ENCODE measurements at regions not wholly inside any gene's neighbourhood (a gene's known extent, or its start where the extent isn't known, plus 50 kb on each side); places are given as distances from the start of the nearest gene placed in this dataset.

- peaks cover 6% of the 10 kb centered on the region for H3K27me3 ChIP-seq (ENCODE audit: insufficient read depth, low read length)
- no peaks in the 10 kb centered on the region for H4K20me1 ChIP-seq (ENCODE audit: insufficient read depth, low read length)
- no peaks in the 10 kb centered on the region for H3K79me2 ChIP-seq (ENCODE audit: insufficient read depth, low read length)
- no peaks in the 10 kb centered on the region for H3K4me1 ChIP-seq (ENCODE audit: insufficient read depth, low read length)
- H3K4me3 ChIP-seq (ENCODE audit: insufficient read depth, low read length): no peak overlapping the region
- H3K4me2 ChIP-seq (ENCODE audit: insufficient read depth, low read length): no peak overlapping the region
- H3K36me3 ChIP-seq (ENCODE audit: insufficient read depth, low read length): no peaks in the 10 kb centered on the region
- H2AFZ ChIP-seq (ENCODE audit: low read length): no peak overlapping the region
- no peak overlapping the region for H3K27ac ChIP-seq (ENCODE audit: low read depth, low read length)
- no peak for DNase-seq (ENCODE audit: insufficient read length, low spot score, missing footprints)
- H3K9me3 ChIP-seq (ENCODE audit: low read depth, low read length): no peaks in the 10 kb centered on the region
- TF ChIP-seq CTCF (IDR thresholded peaks at IDR 0.05; ENCODE audit: extremely low read depth, low read depth, low read length): no peak
These were observed 177.1 kb upstream of the PARP11 start for GRCh38 chr12:4050340-4050739.

- no peak for DNase-seq (ENCODE audit: insufficient read length, low spot score, missing footprints)
- no peak overlapping the region for H3K4me3 ChIP-seq (ENCODE audit: insufficient read depth, low read length)
- no peak overlapping the region for H3K27ac ChIP-seq (ENCODE audit: low read depth, low read length)
- no peaks in the 10 kb centered on the region for H4K20me1 ChIP-seq (ENCODE audit: insufficient read depth, low read length)
- no peak overlapping the region for H2AFZ ChIP-seq (ENCODE audit: low read length)
- H3K4me2 ChIP-seq (ENCODE audit: insufficient read depth, low read length): no peak overlapping the region
- H3K27me3 ChIP-seq (ENCODE audit: insufficient read depth, low read length): peaks cover 6% of the 10 kb centered on the region
- H3K79me2 ChIP-seq (ENCODE audit: insufficient read depth, low read length): no peaks in the 10 kb centered on the region
- H3K9me3 ChIP-seq (ENCODE audit: low read depth, low read length): no peaks in the 10 kb centered on the region
- no peaks in the 10 kb centered on the region for H3K36me3 ChIP-seq (ENCODE audit: insufficient read depth, low read length)
- TF ChIP-seq CTCF (IDR thresholded peaks at IDR 0.05; ENCODE audit: extremely low read depth, low read depth, low read length): no peak
- H3K4me1 ChIP-seq (ENCODE audit: insufficient read depth, low read length): no peaks in the 10 kb centered on the region
These were observed 176.3 kb upstream of the PARP11 start for GRCh38 chr12:4049298-4050080.

GRCh38 chr12:4047421-4047820 is 174.2 kb upstream of the PARP11 start:
- no peaks in the 10 kb centered on the region for H3K79me2 ChIP-seq (ENCODE audit: insufficient read depth, low read length)
- H3K9me3 ChIP-seq (ENCODE audit: low read depth, low read length): no peaks in the 10 kb centered on the region
- no peak for DNase-seq (ENCODE audit: insufficient read length, low spot score, missing footprints)
- no peak for TF ChIP-seq CTCF (IDR thresholded peaks at IDR 0.05; ENCODE audit: extremely low read depth, low read depth, low read length)
- H4K20me1 ChIP-seq (ENCODE audit: insufficient read depth, low read length): no peaks in the 10 kb centered on the region
- H2AFZ ChIP-seq (ENCODE audit: low read length): no peak overlapping the region
- H3K36me3 ChIP-seq (ENCODE audit: insufficient read depth, low read length): no peaks in the 10 kb centered on the region
- H3K27ac ChIP-seq (ENCODE audit: low read depth, low read length): no peak overlapping the region
- H3K4me2 ChIP-seq (ENCODE audit: insufficient read depth, low read length): no peak overlapping the region
- no peak overlapping the region for H3K4me3 ChIP-seq (ENCODE audit: insufficient read depth, low read length)
- no peaks in the 10 kb centered on the region for H3K4me1 ChIP-seq (ENCODE audit: insufficient read depth, low read length)
- peaks cover 6% of the 10 kb centered on the region for H3K27me3 ChIP-seq (ENCODE audit: insufficient read depth, low read length)

- H3K27ac ChIP-seq (ENCODE audit: low read depth, low read length): no peak overlapping the region
- DNase-seq (ENCODE audit: insufficient read length, low spot score, missing footprints): no peak
- no peaks in the 10 kb centered on the region for H3K79me2 ChIP-seq (ENCODE audit: insufficient read depth, low read length)
- no peaks in the 10 kb centered on the region for H4K20me1 ChIP-seq (ENCODE audit: insufficient read depth, low read length)
- no peaks in the 10 kb centered on the region for H3K36me3 ChIP-seq (ENCODE audit: insufficient read depth, low read length)
- no peaks in the 10 kb centered on the region for H3K9me3 ChIP-seq (ENCODE audit: low read depth, low read length)
- TF ChIP-seq CTCF (IDR thresholded peaks at IDR 0.05; ENCODE audit: extremely low read depth, low read depth, low read length): no peak
- no peak overlapping the region for H2AFZ ChIP-seq (ENCODE audit: low read length)
- peaks cover 7% of the 10 kb centered on the region for H3K27me3 ChIP-seq (ENCODE audit: insufficient read depth, low read length)
- H3K4me3 ChIP-seq (ENCODE audit: insufficient read depth, low read length): no peak overlapping the region
- H3K4me1 ChIP-seq (ENCODE audit: insufficient read depth, low read length): no peaks in the 10 kb centered on the region
- no peak overlapping the region for H3K4me2 ChIP-seq (ENCODE audit: insufficient read depth, low read length)
These were observed 173.3 kb upstream of the PARP11 start for GRCh38 chr12:4046495-4046840.

Data from osteoblast (primary cell).